Vagina (tissue), 2 donors: ENCODE measurements at regions not wholly inside any gene's neighbourhood (a gene's known extent, or its start where the extent isn't known, plus 50 kb on each side); places are given as distances from the start of the nearest gene placed in this dataset.

Source experiments
- POLR2A ChIP-seq, 2 donors: fragments of 450-650 bp; IDR thresholded peaks; one replicate each; pipeline ENCODE4 v1.6.1; 2017; ENCODE audit warnings: antibody characterized with exemption in 2 of 2, mild to moderate bottlenecking in 2 of 2, moderate library complexity in 2 of 2
- POLR2AphosphoS5 ChIP-seq, 2 donors: sonication (generic); formaldehyde crosslinking; IDR thresholded peaks; one replicate each; pipeline ENCODE4 v1.9.0; 2017; ENCODE audit warnings: antibody characterized with exemption in 2 of 2, mild to moderate bottlenecking in 2 of 2, low read depth in 1 of 2; ENCODE audit not compliant: insufficient read depth in 1 of 2
- TF ChIP-seq, protein P1 (sequence below), 3 experiments: fragments of 450-650 bp in 2 of 3; fragments of 200-600 bp in 1 of 3; sonication (generic) in 1 of 3; IDR thresholded peaks; one replicate each; pipeline ENCODE4 v1.5.1; 2017 to 2019; ENCODE audit warnings: antibody characterized with exemption in 3 of 3, mild to moderate bottlenecking in 2 of 3, moderate library complexity in 2 of 3

DNA sequence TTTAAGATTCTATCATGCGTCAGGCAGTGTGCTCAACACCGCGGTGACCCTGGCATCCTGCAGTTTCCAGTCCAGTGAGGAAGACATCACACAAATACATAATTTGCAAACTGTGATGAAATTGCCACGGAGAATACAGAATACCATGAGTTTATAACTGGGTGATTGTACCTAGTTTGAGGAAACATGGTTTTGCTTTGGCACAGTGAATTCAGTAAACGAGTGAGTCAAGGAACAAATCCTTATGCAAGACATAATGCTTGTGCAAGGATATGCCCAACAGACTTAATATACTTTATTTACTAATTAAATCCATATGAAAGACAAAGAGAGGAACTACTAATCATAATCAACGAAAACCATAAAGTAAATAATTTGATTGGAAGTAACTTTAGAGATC lies 311.8 kb upstream of the TMTC1 start:
- TF ChIP-seq POLR2A (IDR thresholded peaks at IDR 0.05) (no peak), POLR2AphosphoS5 (IDR thresholded peaks at IDR 0.05; ENCODE audit: insufficient read depth in 1 of 2, low read depth in 1 of 2) (no peak)
- TF ChIP-seq, protein P1, sequence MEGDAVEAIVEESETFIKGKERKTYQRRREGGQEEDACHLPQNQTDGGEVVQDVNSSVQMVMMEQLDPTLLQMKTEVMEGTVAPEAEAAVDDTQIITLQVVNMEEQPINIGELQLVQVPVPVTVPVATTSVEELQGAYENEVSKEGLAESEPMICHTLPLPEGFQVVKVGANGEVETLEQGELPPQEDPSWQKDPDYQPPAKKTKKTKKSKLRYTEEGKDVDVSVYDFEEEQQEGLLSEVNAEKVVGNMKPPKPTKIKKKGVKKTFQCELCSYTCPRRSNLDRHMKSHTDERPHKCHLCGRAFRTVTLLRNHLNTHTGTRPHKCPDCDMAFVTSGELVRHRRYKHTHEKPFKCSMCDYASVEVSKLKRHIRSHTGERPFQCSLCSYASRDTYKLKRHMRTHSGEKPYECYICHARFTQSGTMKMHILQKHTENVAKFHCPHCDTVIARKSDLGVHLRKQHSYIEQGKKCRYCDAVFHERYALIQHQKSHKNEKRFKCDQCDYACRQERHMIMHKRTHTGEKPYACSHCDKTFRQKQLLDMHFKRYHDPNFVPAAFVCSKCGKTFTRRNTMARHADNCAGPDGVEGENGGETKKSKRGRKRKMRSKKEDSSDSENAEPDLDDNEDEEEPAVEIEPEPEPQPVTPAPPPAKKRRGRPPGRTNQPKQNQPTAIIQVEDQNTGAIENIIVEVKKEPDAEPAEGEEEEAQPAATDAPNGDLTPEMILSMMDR (IDR thresholded peaks at IDR 0.05): no peak
